A673 (cell line): ENCODE measurements at regions not wholly inside any gene's neighbourhood (a gene's known extent, or its start where the extent isn't known, plus 50 kb on each side); places are given as distances from the start of the nearest gene placed in this dataset.

Source experiments
- BruUV-seq: library from RNA; stranded (reverse); fragments of 400-500 nt; replicated peaks from 2 replicates; lab custom pipeline; 2021; lab: Mats Ljungman, UMichigan
- CTCF ChIA-PET: fragments of 300-600 bp; sonication (Branson Sonifier 250); formaldehyde crosslinking; loops from one replicate; lab custom pipeline; 2022; ENCODE audit warnings: antibody characterized with exemption; lab: Charles Lee
- POLR2A ChIA-PET: fragments of 300-600 bp; sonication (Branson Sonifier 250); formaldehyde crosslinking; loops from one replicate; lab custom pipeline; 2022; ENCODE audit warnings: antibody characterized with exemption; ENCODE audit not compliant: low non-redundant PET; lab: Charles Lee
- DNase-seq: peaks from one replicate; pipeline ENCODE4 v3.0.0-alpha.2; 2015; ENCODE audit warnings: low spot score
- H3K27ac ChIP-seq: fragments of 200-600 bp; sonication (generic); 2 replicates; pipeline ENCODE4 v1.5.1; 2016; ENCODE audit warnings: mixed run types, low read depth, mild to moderate bottlenecking, mixed read lengths, antibody characterized with exemption, low read length; ENCODE audit not compliant: poor library complexity, severe bottlenecking
- H3K27me3 ChIP-seq: fragments of 200-600 bp; sonication (generic); replicated peaks from 2 replicates; pipeline ENCODE4 v1.6.1; 2017; ENCODE audit warnings: mixed run types, low read depth, mild to moderate bottlenecking, mixed read lengths, antibody characterized with exemption, low read length; ENCODE audit not compliant: insufficient read depth, poor library complexity
- H3K36me3 ChIP-seq: fragments of 200-600 bp; sonication (generic); 2 replicates; pipeline ENCODE4 v1.6.1; 2016; ENCODE audit warnings: mixed run types, mild to moderate bottlenecking, mixed read lengths, antibody characterized with exemption, low read length; ENCODE audit not compliant: insufficient read depth, poor library complexity, severe bottlenecking
- H3K4me1 ChIP-seq: fragments of 200-600 bp; sonication (generic); 2 replicates; pipeline ENCODE4 v1.6.1; 2017; ENCODE audit warnings: mixed run types, mild to moderate bottlenecking, mixed read lengths, antibody characterized with exemption, low read length; ENCODE audit not compliant: insufficient read depth, poor library complexity, severe bottlenecking
- H3K4me3 ChIP-seq: fragments of 200-600 bp; sonication (generic); 2 replicates; pipeline ENCODE4 v1.5.1; 2016; ENCODE audit warnings: low read depth, mixed run types, mild to moderate bottlenecking, mixed read lengths, low read length; ENCODE audit not compliant: poor library complexity, severe bottlenecking
- H3K9me3 ChIP-seq: fragments of 200-600 bp; sonication (generic); 2 replicates; pipeline ENCODE4 v1.6.1; 2016; ENCODE audit warnings: mixed run types, low read depth, mild to moderate bottlenecking, mixed read lengths, antibody characterized with exemption, low read length; ENCODE audit not compliant: poor library complexity, severe bottlenecking
- EZH2 ChIP-seq: fragments of 200-600 bp; sonication (generic); IDR thresholded peaks from 2 replicates; pipeline ENCODE4 v1.6.1; 2017; ENCODE audit warnings: borderline replicate concordance, low read depth, mild to moderate bottlenecking, mixed read lengths, antibody characterized with exemption, low read length; ENCODE audit not compliant: poor library complexity, severe bottlenecking
- intact Hi-C: fragments of 100-400 bp; cut with micrococcal nuclease; formaldehyde crosslinking; loops from one replicate; pipeline ENCODE4 v1.10.0; 2022; ENCODE audit not compliant: unreplicated experiment
- TF ChIP-seq, protein P1 (sequence below): fragments of 300-800, 200-600 bp; sonication (generic); conservative IDR thresholded peaks from 2 replicates; pipeline ENCODE4 v1.5.1; 2017; ENCODE audit warnings: low read depth, mild to moderate bottlenecking, antibody characterized with exemption, low read length, moderate library complexity, mixed read lengths

DNA sequence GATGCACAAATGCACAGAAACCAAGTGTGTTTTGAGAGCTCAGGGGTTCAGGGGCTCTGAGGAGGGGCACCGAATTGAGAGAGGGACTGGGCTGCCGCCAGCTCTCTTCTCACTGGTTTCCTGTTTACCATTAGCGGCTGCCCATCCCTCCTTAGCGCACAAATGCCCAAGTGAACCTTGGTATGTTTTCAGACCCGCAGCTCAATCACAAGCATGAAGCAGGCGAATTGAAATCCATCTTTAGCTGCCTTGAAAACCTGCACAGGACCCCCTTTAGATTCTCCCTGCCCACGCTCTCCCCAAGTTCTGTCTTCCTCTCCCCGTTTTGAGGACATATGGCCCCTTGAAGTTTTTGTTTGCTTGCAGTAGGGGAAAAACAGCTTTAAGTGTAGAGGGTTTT lies 61.1 kb upstream of the ACOT11 start:
- Histone ChIP-seq H3K36me3 (no peaks in the 10 kb centered on the region), H3K27me3 (no peaks in the 10 kb centered on the region), H3K9me3 (no peaks in the 10 kb centered on the region), H3K4me1 (peaks cover 41% of the 10 kb centered on the region), H3K27ac (no peak overlapping the region), H3K4me3 (no peak overlapping the region)
- intact Hi-C loops, result loop anchor here (5.0 kb wide), 2 partner anchors 415 to 1210 kb away; no protein-coding TSS in a partner anchor
- TF ChIP-seq EZH2, result no peak
- TF ChIP-seq, protein P1, sequence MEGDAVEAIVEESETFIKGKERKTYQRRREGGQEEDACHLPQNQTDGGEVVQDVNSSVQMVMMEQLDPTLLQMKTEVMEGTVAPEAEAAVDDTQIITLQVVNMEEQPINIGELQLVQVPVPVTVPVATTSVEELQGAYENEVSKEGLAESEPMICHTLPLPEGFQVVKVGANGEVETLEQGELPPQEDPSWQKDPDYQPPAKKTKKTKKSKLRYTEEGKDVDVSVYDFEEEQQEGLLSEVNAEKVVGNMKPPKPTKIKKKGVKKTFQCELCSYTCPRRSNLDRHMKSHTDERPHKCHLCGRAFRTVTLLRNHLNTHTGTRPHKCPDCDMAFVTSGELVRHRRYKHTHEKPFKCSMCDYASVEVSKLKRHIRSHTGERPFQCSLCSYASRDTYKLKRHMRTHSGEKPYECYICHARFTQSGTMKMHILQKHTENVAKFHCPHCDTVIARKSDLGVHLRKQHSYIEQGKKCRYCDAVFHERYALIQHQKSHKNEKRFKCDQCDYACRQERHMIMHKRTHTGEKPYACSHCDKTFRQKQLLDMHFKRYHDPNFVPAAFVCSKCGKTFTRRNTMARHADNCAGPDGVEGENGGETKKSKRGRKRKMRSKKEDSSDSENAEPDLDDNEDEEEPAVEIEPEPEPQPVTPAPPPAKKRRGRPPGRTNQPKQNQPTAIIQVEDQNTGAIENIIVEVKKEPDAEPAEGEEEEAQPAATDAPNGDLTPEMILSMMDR, result no peak
- ChIA-PET CTCF (interaction anchor here (0.8 kb wide), 2 partner anchors 12 to 18 kb away, joined by 4 to 10 read pairs; no protein-coding TSS in a partner anchor), POLR2A (no interaction called here)
- no peak for DNase-seq
- BruUV-seq, result no TSS peak

DNA sequence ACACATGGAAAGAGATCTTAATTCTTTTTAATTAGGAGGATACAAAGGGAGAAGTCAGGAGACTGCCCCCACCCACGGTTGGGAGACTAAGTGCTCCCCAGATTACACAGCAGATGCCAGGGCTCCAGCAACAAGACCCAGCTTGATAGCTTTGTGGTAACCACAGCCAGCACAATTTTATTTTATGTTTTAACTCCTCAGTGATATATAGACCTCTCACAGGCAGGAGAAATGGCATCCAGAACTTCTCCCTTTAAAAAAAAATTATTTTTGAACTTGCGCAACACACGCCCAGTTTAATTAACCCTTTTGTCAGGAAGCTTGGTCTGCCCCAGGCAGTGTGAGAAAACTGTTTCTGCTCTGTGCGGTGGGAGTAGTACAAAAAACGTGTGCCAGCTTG lies 62.6 kb upstream of the ACOT11 start:
- peak; percentile 38 for DNase-seq
- Histone ChIP-seq H3K36me3 (no peaks in the 10 kb centered on the region), H3K9me3 (no peaks in the 10 kb centered on the region), H3K27ac (peak overlapping the region; percentile 14), H3K4me3 (no peak overlapping the region), H3K4me1 (peaks cover 36% of the 10 kb centered on the region), H3K27me3 (no peaks in the 10 kb centered on the region)
- no TSS peak for BruUV-seq
- CTCF ChIA-PET, result no interaction called here
- intact Hi-C loops, result loop anchor here (5.0 kb wide), 2 partner anchors 413 to 1208 kb away; no protein-coding TSS in a partner anchor
- TF ChIP-seq, protein P1, result no peak
- no peak for TF ChIP-seq EZH2
- POLR2A ChIA-PET, result no interaction called here

DNA sequence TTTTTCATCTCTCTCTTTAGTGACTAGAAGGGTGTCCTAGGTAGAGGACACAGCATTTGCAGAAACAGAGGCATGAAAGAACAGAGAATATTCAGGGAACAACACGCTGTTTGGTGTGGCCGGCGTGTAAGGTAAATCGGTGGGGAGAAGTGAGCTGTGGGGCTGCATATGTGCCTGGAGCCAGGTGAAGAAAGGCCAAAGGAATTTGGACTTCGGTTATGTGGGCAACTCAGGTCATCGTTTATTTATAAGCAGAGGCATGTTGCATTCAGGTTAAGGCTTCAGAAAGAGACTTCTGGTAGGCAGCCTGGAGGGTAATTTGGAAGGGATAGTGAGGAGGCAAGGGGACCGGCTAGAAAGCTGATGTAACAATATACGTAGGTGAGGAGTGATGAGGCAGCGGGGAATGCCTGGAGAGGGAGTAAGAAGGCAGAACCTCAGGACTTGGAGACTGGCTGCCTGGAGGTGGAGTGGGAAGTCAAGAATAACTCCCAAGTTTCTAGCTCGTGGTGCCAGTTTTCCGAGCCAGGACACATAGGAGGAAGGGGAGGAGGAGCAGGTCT lies 64.1 kb upstream of the ACOT11 start:
- Histone ChIP-seq H3K27ac (no peak overlapping the region), H3K4me3 (no peak overlapping the region), H3K4me1 (peaks cover 34% of the 10 kb centered on the region), H3K9me3 (no peaks in the 10 kb centered on the region), H3K27me3 (no peaks in the 10 kb centered on the region), H3K36me3 (no peaks in the 10 kb centered on the region)
- no peak for TF ChIP-seq EZH2
- TF ChIP-seq, protein P1, result no peak
- intact Hi-C loops, result no loop called here
- no peak for DNase-seq
- CTCF ChIA-PET, result no interaction called here
- POLR2A ChIA-PET, result no interaction called here
- no TSS peak for BruUV-seq
